NCI-H2081 treated with DMSO at 0.1 percent for 48 hours (cell line): ENCODE measurements at regions not wholly inside any gene's neighbourhood (a gene's known extent, or its start where the extent isn't known, plus 50 kb on each side); places are given as distances from the start of the nearest gene placed in this dataset.

Experiments
- DNase-seq: peaks from one replicate; lab custom pipeline; 2025; lab: John Stamatoyannopoulos, UW

- DNase-seq, result no peak
Measured at GRCh38 chr9:18349530-18349929, 124.4 kb upstream of the ADAMTSL1 start.

GRCh38 chr9:18350036-18350435 lies 123.9 kb upstream of the ADAMTSL1 start:
- no peak for DNase-seq

- no peak for DNase-seq
Measured at GRCh38 chr9:18350995-18351595, 122.9 kb upstream of the ADAMTSL1 start.

- DNase-seq, result no peak
Measured at GRCh38 chr9:18352711-18353110, 121.2 kb upstream of the ADAMTSL1 start.

GRCh38 chr9:18353473-18353872 lies 120.5 kb upstream of the ADAMTSL1 start:
- no peak for DNase-seq

- no peak for DNase-seq
Measured at GRCh38 chr9:18357321-18357720, 116.6 kb upstream of the ADAMTSL1 start.

GRCh38 chr9:18358325-18358724 lies 115.6 kb upstream of the ADAMTSL1 start:
- DNase-seq, result no peak

- DNase-seq, result no peak
Measured at GRCh38 chr9:18359335-18359734, 114.6 kb upstream of the ADAMTSL1 start.

- no peak for DNase-seq
Measured at GRCh38 chr9:18360005-18360404, 113.9 kb upstream of the ADAMTSL1 start.

GRCh38 chr9:18361646-18362045 lies 112.3 kb upstream of the ADAMTSL1 start:
- no peak for DNase-seq

- DNase-seq, result no peak
Measured at GRCh38 chr9:18362166-18362565, 111.8 kb upstream of the ADAMTSL1 start.

- no peak for DNase-seq
Measured at GRCh38 chr9:18362901-18363685, 110.9 kb upstream of the ADAMTSL1 start.

- no peak for DNase-seq
Measured at GRCh38 chr9:18365651-18366050, 108.3 kb upstream of the ADAMTSL1 start.

- no peak for DNase-seq
Measured at GRCh38 chr9:18366184-18366583, 107.8 kb upstream of the ADAMTSL1 start.

GRCh38 chr9:18368206-18368605 lies 105.7 kb upstream of the ADAMTSL1 start:
- DNase-seq, result no peak

- no peak for DNase-seq
Measured at GRCh38 chr9:18371141-18371540, 102.8 kb upstream of the ADAMTSL1 start.

GRCh38 chr9:18371621-18372020 lies 102.3 kb upstream of the ADAMTSL1 start:
- no peak for DNase-seq

GRCh38 chr9:18379073-18379811 lies 94.7 kb upstream of the ADAMTSL1 start:
- no peak for DNase-seq

- DNase-seq, result no peak
Measured at GRCh38 chr9:18382243-18382642, 91.7 kb upstream of the ADAMTSL1 start.

- DNase-seq, result no peak
Measured at GRCh38 chr9:18384066-18384465, 89.9 kb upstream of the ADAMTSL1 start.

GRCh38 chr9:18385696-18386490 lies 88.1 kb upstream of the ADAMTSL1 start:
- DNase-seq, result no peak

- no peak for DNase-seq
Measured at GRCh38 chr9:18390393-18390792, 83.6 kb upstream of the ADAMTSL1 start.
